ENCODE measurements at regions not wholly inside any gene's neighbourhood (a gene's known extent, or its start where the extent isn't known, plus 50 kb on each side); places are given as distances from the start of the nearest gene placed in this dataset.
A peak's percentile ranks its signal among the peaks of the same experiment; 100 is the strongest.

GRCh38 chr5:67347821-67348220, 151.2 kb upstream of the CD180 start:
- no peak for DNase-seq

DNA sequence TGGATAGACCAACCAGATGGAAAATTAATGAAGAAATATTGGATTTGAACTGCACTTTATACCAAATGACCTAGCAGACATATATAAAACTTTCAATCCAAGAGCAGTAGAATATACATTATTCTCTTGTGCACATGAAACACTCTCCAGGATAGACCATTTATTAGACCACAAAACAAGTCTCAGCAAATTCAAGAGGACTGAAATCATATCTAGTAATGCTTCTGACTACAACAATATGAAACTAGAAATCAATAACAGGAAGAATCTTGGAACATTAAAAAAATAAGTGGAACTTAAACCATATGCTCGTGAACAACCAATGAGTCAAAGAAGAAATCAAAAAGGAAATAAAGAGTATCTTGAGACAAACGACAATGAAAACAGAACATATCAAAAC, 150.0 kb upstream of the CD180 start:
- no peak for DNase-seq

DNA sequence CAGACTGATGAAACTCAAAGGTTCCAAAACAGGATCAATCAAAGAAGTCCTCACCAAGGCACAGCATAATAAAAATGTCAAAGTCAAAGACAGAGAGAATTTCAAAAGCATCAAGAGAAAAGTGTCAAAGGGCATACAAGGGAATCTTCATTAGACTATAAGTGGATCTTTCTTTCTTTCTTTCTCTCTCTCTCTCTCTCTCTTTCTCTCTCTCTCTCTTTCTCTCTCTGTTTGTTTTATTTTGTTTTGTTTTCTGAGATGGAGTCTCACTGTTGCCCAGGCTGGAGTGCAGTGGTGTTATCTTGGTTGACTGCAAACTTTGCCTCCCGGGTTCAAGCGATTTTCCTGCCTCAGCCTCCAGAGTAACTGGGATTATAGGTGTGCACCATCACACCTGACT, 148.3 kb upstream of the CD180 start:
- DNase-seq = no peak

- no peak for DNase-seq
Measured at GRCh38 chr5:67343835-67344234, 147.2 kb upstream of the CD180 start.

DNA sequence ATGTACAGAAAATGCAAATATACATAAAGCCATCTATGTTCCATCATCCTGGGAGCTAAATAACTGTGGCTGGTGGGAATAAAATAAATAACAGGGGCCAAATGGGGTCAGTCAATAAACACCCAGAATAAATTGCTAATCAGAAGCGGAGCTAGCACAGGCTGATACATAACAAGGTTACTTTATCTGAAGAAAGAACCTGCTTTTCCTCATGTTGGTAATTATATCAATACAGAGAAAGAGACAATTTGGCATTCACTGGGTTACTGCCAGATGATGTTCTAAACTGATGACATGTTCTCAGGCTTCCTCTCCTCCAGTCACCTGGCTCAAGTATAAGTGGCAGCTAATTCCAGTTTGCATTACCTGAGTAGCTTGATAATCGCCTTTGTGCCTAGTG, 144.9 kb upstream of the CD180 start:
- no peak for DNase-seq

GRCh38 chr5:67339219-67339767, 142.7 kb upstream of the CD180 start:
- DNase-seq = no peak

- DNase-seq = no peak
Measured at GRCh38 chr5:67338421-67338820, 141.8 kb upstream of the CD180 start.

- DNase-seq = no peak
Measured at GRCh38 chr5:67337751-67338150, 141.2 kb upstream of the CD180 start.

DNA sequence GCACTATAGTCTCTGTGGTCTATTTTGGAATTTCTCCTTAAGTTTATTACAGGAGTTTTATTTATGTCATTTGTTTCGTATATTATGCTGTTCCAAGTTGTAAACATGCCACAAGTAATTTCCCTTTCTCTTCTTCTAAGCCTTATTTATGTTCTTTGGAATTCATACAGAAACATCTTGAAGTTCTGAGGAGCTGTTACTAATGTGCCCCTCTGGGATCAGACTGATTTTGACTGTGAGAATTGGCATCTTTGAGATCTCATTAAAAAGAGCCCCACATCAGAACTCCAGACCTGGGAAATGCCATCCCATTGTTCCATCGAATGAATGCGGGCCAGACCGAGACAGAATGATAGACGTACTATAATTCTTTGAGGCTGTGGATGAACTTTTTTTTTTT, 138.8 kb upstream of the CD180 start:
- no peak for DNase-seq

GRCh38 chr5:67334373-67334772, 137.8 kb upstream of the CD180 start:
- DNase-seq = peak; percentile 60

DNA sequence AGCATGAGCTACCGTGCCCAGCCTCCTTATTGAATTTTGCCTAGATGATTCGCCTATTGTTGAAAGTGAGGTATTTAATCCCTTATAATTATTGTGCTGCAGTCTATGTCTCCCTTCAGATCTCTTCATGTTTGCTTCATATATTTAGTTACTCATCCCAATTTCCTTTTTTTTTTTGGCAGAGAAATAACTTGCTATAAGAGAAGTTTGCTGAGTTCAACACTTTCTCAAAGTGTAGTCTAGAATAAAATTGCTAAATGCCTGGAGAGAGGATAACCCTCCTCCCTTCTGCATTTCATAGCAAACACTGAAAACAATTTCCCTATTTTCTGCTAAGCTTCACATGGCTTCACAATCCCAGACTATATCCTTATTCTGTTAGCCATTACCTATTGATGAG, 136.6 kb upstream of the CD180 start:
- no peak for DNase-seq

DNA sequence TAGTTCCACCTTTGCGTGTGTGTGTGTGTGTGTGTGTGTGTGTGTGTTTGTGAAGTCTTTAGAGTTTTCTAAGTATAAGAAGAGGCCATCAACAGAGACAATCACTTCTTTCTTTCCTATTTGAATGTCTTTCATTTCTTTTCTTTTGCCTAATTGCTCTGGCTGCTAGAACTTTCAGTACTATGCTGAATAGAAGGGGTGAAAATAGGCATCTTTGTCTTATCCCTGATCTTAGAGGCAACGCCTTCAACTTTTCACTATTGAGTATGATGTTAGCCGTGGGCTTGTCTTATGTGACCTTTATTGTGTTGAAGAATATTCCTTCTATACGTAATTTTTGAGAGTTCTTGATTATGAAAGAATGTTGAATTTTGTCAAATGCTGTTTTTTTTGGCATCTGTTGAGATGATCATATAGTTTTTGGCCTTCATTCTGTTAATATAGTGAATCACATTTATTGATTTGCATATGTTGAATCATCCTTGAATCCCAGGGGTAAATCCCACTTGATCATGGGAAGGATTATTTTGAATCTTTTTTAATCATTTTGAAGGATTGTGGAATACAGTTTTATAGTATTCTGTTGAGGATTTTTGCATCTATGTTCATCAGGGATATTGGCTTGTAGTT, 134.8 kb upstream of the CD180 start:
- no peak for DNase-seq

GRCh38 chr5:67319935-67320725, 123.5 kb upstream of the CD180 start:
- no peak for DNase-seq

DNA sequence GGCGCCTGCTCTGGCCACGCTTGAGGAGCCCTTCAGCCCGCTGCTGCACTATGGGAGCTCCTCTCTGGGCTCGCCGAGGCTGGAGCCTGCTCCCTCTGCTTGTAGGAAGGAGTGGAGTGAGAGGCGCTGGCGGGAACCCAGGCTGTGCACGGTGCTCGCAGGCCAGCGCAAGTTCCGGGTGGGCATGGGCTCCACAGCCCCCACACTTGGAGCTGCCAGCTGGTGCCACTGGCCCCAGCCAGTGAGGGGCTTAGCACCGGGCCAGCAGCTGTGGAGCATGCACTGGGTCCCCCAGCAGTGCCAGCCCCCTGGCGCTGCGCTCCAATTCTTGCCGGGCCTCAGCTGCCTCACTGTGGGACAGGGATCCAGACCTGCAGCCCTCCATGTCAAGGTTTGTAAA, 122.1 kb upstream of the CD180 start:
- DNase-seq = no peak

DNA sequence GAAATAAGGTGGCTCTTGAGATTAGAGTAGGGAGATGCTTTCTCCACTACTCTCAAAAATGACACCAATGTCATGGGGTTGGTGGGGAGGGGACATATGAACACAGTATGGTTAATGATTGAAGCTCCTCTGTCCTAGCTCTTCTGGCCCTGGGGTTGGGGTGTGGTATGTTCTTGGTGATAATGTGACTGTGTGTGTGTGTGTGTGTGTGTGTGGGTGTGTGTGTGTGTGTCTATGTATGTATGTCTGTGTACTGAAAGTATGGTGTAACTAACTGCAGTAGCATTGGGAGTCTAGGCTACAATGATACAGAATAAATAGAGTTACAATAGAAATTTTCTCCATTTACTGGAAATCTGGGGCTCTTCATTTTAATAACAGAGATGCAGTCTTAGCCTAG, 121.0 kb upstream of the CD180 start:
- DNase-seq = no peak

- no peak for DNase-seq
Measured at GRCh38 chr5:67316695-67317094, 120.1 kb upstream of the CD180 start.

- DNase-seq = no peak
Measured at GRCh38 chr5:67315082-67315989, 118.7 kb upstream of the CD180 start.

DNA sequence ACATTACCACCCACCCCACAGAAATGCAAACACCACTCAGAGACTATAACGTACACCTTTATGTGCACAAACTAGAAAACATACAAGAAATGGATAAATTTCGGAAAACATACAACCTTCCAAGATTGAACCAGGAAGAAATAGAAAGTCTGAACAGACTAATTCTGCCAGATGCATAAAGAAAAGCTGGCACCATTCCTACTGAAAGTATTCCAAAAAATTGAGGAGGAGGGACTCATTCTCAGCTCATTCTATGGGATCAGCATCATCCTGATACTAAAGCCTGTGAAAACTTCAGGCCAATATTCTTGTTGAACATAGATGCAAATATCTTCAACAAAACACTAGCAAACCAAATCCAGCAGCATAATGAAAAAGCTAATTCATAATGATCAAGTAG, 115.1 kb upstream of the CD180 start:
- DNase-seq = no peak

- no peak for DNase-seq
Measured at GRCh38 chr5:67311208-67311607, 114.6 kb upstream of the CD180 start.

DNA sequence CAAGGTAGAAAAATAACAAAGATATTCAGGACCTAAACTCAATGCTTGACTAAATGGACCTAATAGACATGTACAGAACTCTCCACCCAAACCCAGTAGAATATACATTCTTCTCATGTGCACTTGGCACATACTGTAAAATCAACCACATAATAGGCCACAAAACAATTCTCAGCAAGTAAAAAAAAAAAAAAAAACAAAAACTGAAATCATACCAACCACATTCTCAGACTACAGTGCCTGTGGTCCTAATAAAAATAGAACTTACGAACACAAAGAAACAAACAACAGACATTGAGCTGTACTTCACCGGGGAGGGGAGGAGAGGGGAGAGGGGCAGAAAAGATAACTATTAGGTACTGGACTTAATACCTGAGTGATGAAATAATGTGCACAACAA, 114.1 kb upstream of the CD180 start:
- no peak for DNase-seq

- DNase-seq = no peak
Measured at GRCh38 chr5:67310169-67310568, 113.6 kb upstream of the CD180 start.

DNA sequence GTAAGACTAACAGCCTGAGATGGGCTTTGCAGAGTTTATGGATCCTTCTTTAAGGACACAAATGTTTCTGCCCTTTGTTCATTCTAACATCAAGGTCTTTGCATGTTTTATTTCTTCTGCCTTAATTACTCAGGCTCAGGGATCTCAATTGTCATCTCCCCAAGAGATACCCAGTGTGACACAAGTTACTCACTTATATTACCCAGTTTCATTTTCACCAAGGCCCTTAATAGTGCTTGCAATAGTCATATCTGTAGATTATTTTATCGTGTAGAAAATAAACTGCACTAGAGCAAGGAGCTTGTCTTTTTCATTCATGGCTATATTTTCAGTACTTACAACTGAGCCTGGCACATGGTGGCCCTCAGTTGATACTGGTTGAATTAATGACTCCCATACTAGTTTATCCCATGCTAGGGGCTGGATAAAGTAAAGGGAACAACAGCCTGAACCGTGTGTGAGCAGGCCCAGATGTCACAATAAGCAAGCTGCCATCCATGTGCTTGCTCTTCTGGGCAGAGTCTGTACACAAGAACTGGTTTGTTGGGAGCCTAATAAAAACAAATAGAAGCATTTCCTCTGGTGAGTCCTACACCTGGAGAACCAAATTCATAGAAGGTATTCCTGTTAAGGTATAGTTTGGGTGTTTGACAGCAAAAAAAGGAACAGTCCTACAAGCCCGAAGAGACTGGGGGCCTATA, 112.5 kb upstream of the CD180 start:
- DNase-seq = no peak
